ENCODE measurements at regions not wholly inside any gene's neighbourhood (a gene's known extent, or its start where the extent isn't known, plus 50 kb on each side); places are given as distances from the start of the nearest gene placed in this dataset.

DNA sequence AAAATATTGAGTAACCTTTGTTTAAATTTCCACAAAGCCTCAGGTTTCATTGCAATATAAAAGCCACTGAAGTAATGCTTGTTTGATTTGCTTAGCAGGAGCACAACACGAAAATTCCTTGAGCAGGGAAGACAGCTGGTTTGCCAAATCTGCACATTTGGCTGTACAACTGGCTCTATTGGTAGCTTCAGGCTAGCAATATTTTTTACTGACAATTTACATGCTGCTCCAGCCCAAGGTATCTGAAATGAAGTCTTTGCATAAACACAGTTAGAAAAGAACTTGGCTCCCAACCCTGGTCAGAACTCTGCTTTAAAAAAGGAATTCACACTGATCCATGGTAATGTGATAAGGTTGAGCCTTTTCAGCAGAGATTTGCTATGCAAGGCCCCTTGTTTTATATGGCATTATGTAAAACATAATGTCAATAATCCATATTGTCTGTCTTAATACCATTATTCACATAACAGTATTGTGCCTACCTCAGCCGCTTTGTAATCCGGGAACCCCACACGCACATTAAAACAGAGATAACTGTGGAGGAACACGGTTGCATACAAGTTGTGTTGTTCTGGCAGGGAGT, 55.7 kb upstream of the CHL1 start:
- no peak for DNase-seq

Measured in NCI-H2029 treated with DMSO at 0.1 percent for 48 hours (cell line).